KOPT-K1 (cell line): ENCODE measurements at regions not wholly inside any gene's neighbourhood (a gene's known extent, or its start where the extent isn't known, plus 50 kb on each side); places are given as distances from the start of the nearest gene placed in this dataset.

Experiments used
- H3K27ac ChIP-seq: fragments of 200-600 bp; sonication (generic); 2 replicates; pipeline ENCODE4 v1.5.1; 2016; ENCODE audit warnings: antibody characterized with exemption, mild to moderate bottlenecking, low read depth, low read length; ENCODE audit not compliant: poor library complexity, severe bottlenecking
- H3K36me3 ChIP-seq: fragments of 200-600 bp; sonication (generic); 2 replicates; pipeline ENCODE4 v1.5.1; 2017; ENCODE audit warnings: antibody characterized with exemption, mild to moderate bottlenecking, low read length, moderate library complexity; ENCODE audit not compliant: insufficient read depth
- H3K9me3 ChIP-seq: fragments of 200-600 bp; sonication (generic); 2 replicates; pipeline ENCODE4 v1.5.1; 2017; ENCODE audit warnings: antibody characterized with exemption, low read length, mild to moderate bottlenecking; ENCODE audit not compliant: insufficient read depth, poor library complexity, severe bottlenecking

GRCh38 chr5:18961234-18961633 is 1026.8 kb downstream of the CDH18 start:
- no peak overlapping the region for H3K27ac ChIP-seq
- no peaks in the 10 kb centered on the region for H3K36me3 ChIP-seq
- H3K9me3 ChIP-seq = no peaks in the 10 kb centered on the region

DNA sequence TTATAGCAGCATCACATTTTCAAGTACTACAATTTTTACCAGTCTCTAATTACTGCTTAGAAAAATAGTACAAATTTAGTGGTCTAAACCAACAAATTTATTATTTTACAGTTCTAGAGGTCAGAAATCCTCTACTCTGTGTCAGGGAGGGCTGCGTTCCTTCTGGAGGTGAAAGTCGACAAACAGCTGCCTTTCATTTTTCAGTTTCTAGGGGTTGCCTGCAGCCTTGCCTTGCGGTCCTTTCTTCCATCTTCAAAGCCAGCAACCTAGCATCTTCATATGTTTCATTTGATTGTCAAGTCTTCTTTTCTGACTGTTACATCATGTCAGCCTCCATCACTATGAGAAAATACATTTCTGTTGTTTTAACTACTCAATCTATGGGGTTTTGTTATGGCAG is 1022.1 kb downstream of the CDH18 start:
- Histone ChIP-seq H3K36me3 (no peaks in the 10 kb centered on the region), H3K27ac (no peak overlapping the region), H3K9me3 (no peaks in the 10 kb centered on the region)

DNA sequence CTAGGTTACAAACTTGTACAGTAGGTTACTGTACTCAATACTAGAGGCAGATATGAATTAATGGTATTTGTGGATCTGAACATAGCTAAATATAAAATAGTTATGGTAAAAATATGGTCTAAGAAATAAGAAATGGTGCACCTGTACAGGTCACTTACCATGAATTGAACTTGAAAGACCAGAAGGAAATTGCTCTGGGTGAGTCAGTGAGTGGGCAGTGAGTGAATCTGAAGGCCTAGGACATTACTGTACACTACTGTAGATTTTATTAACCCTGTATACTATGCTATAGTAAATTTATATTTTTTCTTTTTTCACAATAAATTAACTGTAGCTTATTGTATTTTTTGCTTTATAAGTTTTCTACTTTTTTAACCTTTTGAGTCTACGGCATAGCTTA is 1020.4 kb downstream of the CDH18 start:
- no peak overlapping the region for H3K27ac ChIP-seq
- no peaks in the 10 kb centered on the region for H3K9me3 ChIP-seq
- H3K36me3 ChIP-seq = no peaks in the 10 kb centered on the region

- Histone ChIP-seq H3K9me3 (no peaks in the 10 kb centered on the region), H3K36me3 (no peaks in the 10 kb centered on the region), H3K27ac (no peak overlapping the region)
Measured at GRCh38 chr5:18968966-18969365, 1019.0 kb downstream of the CDH18 start.

- Histone ChIP-seq H3K9me3 (no peaks in the 10 kb centered on the region), H3K27ac (no peak overlapping the region), H3K36me3 (no peaks in the 10 kb centered on the region)
Measured at GRCh38 chr5:18970000-18970399, 1018.0 kb downstream of the CDH18 start.

DNA sequence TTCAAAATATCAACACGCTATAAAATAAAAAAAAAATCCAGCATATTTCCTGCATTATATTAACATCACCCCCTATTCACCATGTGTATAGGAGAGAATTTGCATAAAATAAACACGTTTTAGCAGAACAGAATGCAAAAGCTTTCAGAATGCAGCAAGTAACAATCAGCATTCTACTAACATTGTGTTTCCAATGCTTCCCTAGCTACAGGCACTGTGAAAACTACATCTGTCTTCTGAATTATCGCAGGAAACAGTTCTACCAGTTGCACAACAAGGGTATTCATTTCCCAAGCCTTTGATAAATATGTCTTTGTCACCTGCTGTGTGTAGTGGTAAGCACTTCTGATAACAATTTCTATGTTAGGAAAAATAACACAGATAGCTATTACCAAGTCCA is 1015.8 kb downstream of the CDH18 start:
- Histone ChIP-seq H3K9me3 (no peaks in the 10 kb centered on the region), H3K36me3 (no peaks in the 10 kb centered on the region), H3K27ac (no peak overlapping the region)

GRCh38 chr5:18975624-18976023 is 1012.4 kb downstream of the CDH18 start:
- Histone ChIP-seq H3K27ac (no peak overlapping the region), H3K36me3 (no peaks in the 10 kb centered on the region)

GRCh38 chr5:18977880-18978279 is 1010.1 kb downstream of the CDH18 start:
- Histone ChIP-seq H3K27ac (no peak overlapping the region), H3K36me3 (no peaks in the 10 kb centered on the region), H3K9me3 (no peaks in the 10 kb centered on the region)

More at GRCh38 chr5:18975624-18976023, 1012.4 kb downstream of the CDH18 start:
- no peaks in the 10 kb centered on the region for H3K9me3 ChIP-seq

- Histone ChIP-seq H3K27ac (no peak overlapping the region), H3K9me3 (no peaks in the 10 kb centered on the region), H3K36me3 (no peaks in the 10 kb centered on the region)
Measured at GRCh38 chr5:18984559-18985080, 1003.4 kb downstream of the CDH18 start.

- Histone ChIP-seq H3K9me3 (no peaks in the 10 kb centered on the region), H3K36me3 (no peaks in the 10 kb centered on the region), H3K27ac (no peak overlapping the region)
Measured at GRCh38 chr5:18985171-18985758, 1002.7 kb downstream of the CDH18 start.

GRCh38 chr5:18987101-18987500 is 1000.9 kb downstream of the CDH18 start:
- Histone ChIP-seq H3K9me3 (no peaks in the 10 kb centered on the region), H3K27ac (no peak overlapping the region), H3K36me3 (no peaks in the 10 kb centered on the region)

DNA sequence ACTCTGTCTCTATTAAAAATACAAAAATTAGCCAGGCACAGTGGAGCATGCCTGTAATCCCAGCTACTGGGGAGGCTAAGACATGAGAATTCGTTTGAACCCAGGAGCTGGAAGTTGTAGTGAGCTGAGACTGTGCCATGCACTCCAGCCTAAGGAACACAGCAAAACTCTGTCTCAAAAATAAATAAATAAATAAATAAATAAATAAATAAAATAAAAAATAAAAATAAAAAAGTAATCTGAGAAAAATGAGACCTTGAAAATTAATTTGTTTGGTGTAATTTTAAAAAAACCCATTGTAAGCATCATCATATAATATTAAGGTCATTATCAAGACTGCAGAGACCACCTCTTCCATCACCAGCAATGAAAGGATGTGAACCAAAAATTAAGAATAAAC is 997.1 kb downstream of the CDH18 start:
- Histone ChIP-seq H3K27ac (no peak overlapping the region), H3K36me3 (no peaks in the 10 kb centered on the region), H3K9me3 (no peaks in the 10 kb centered on the region)

GRCh38 chr5:18992264-18992663 is 995.7 kb downstream of the CDH18 start:
- no peak overlapping the region for H3K27ac ChIP-seq
- H3K9me3 ChIP-seq = no peaks in the 10 kb centered on the region
- no peaks in the 10 kb centered on the region for H3K36me3 ChIP-seq

GRCh38 chr5:18999478-18999877 is 988.5 kb downstream of the CDH18 start:
- Histone ChIP-seq H3K36me3 (no peaks in the 10 kb centered on the region), H3K27ac (no peak overlapping the region), H3K9me3 (no peaks in the 10 kb centered on the region)

GRCh38 chr5:19001054-19001453 is 986.9 kb downstream of the CDH18 start:
- Histone ChIP-seq H3K36me3 (no peaks in the 10 kb centered on the region), H3K9me3 (no peaks in the 10 kb centered on the region), H3K27ac (no peak overlapping the region)

GRCh38 chr5:19001539-19001938 is 986.5 kb downstream of the CDH18 start:
- H3K9me3 ChIP-seq = no peaks in the 10 kb centered on the region
- H3K27ac ChIP-seq = no peak overlapping the region
- H3K36me3 ChIP-seq = no peaks in the 10 kb centered on the region
